Loucy (cell line): ENCODE measurements at regions not wholly inside any gene's neighbourhood (a gene's known extent, or its start where the extent isn't known, plus 50 kb on each side); places are given as distances from the start of the nearest gene placed in this dataset.

Source experiments
- CTCF ChIP-seq: fragments of 200-600 bp; sonication (generic); conservative IDR thresholded peaks from 2 replicates; pipeline ENCODE4 v1.5.1; 2014; ENCODE audit warnings: mild to moderate bottlenecking, antibody characterized with exemption, low read length
- EZH2phosphoT487 ChIP-seq: fragments of 200-600 bp; IDR thresholded peaks from 2 replicates; pipeline ENCODE4 v1.6.1; 2018; ENCODE audit warnings: antibody characterized with exemption, mild to moderate bottlenecking, moderate library complexity, borderline replicate concordance

- TF ChIP-seq CTCF: no peak
- TF ChIP-seq EZH2phosphoT487: no peak
These were observed 173.8 kb upstream of the AGR3 start for GRCh38 chr7:17055596-17055995.
